Spleen (tissue), 7 donors: ENCODE measurements at regions not wholly inside any gene's neighbourhood (a gene's known extent, or its start where the extent isn't known, plus 50 kb on each side); places are given as distances from the start of the nearest gene placed in this dataset.

Experiments
- POLR2A ChIP-seq, 3 donors: fragments of 450-650 bp; IDR thresholded peaks; one replicate each; pipeline ENCODE4 v1.5.1; 2017; ENCODE audit warnings: antibody characterized with exemption in 3 of 3, mild to moderate bottlenecking in 1 of 3
- POLR2AphosphoS5 ChIP-seq, 3 donors: sonication (generic); formaldehyde crosslinking; IDR thresholded peaks; one replicate each; pipeline ENCODE4 v1.5.1; 2017; ENCODE audit warnings: antibody characterized with exemption in 3 of 3
- TF ChIP-seq, protein P1 (sequence below), 11 experiments: fragments of 200-600 bp in 7 of 11; fragments of 450-650 bp in 4 of 11; sonication (generic) in 4 of 11; IDR thresholded peaks in 8 of 11; conservative IDR thresholded peaks in 3 of 11; 1 replicate in 7 of 11; 2 replicates in 4 of 11; pipeline versions ENCODE4 v1.4.0 to v1.8.0; 2016 to 2021; ENCODE audit warnings: antibody characterized with exemption in 11 of 11, inconsistent platforms in 4 of 11, mild to moderate bottlenecking in 1 of 11
- donor health status: DM: no; HTN: no; CAD: no; lungs with moderate emphysema.
- donor health status: DM: no; HTN: no; CAD: no.
- donor health status: DM: no; HTN: no; CAD: no.

DNA sequence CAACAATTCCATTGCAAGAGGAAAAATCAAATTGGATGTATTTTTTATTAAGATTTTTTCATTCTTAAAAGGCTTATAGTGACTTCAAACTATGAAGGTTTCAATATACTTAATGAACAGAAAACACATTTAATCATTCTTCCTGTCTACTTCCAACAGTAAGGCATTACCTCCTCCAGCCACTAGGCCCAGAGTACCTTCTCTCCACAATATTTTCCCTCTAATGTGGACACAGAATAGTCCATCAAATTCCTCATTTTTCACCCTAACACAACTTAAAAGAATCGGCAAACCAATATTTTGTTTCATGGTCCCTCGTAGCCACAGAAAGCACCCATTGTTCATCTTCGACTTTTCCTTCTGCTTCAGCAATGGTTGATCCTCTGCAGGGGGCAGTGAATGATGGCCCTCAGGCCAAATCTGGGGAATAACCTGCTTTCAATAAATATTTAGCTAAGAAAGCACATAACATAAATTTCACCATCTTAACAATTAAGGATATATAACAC lies 335.4 kb upstream of the ID4 start:
- TF ChIP-seq, protein P1, sequence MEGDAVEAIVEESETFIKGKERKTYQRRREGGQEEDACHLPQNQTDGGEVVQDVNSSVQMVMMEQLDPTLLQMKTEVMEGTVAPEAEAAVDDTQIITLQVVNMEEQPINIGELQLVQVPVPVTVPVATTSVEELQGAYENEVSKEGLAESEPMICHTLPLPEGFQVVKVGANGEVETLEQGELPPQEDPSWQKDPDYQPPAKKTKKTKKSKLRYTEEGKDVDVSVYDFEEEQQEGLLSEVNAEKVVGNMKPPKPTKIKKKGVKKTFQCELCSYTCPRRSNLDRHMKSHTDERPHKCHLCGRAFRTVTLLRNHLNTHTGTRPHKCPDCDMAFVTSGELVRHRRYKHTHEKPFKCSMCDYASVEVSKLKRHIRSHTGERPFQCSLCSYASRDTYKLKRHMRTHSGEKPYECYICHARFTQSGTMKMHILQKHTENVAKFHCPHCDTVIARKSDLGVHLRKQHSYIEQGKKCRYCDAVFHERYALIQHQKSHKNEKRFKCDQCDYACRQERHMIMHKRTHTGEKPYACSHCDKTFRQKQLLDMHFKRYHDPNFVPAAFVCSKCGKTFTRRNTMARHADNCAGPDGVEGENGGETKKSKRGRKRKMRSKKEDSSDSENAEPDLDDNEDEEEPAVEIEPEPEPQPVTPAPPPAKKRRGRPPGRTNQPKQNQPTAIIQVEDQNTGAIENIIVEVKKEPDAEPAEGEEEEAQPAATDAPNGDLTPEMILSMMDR (IDR thresholded peaks at IDR 0.05 in 8 of 11, conservative IDR thresholded peaks at IDR 0.05 in 3 of 11) = no peak
- no peak for TF ChIP-seq POLR2AphosphoS5 (IDR thresholded peaks at IDR 0.05)
- TF ChIP-seq POLR2A (IDR thresholded peaks at IDR 0.05) = no peak
